ENCODE measurements at regions not wholly inside any gene's neighbourhood (a gene's known extent, or its start where the extent isn't known, plus 50 kb on each side); places are given as distances from the start of the nearest gene placed in this dataset.

GRCh38 chr13:32902029-32902780 lies 114.0 kb upstream of the KL start:
- in situ Hi-C loops (cut with HindIII; ENCODE audit: low pct_unique_long_range_greater_than_20kb, low sequenced_read_pairs) = no loop called here
- peak; percentile 17 for DNase-seq (ENCODE audit: low read depth, low spot score)

- in situ Hi-C loops (cut with HindIII; ENCODE audit: low pct_unique_long_range_greater_than_20kb, low sequenced_read_pairs) = no loop called here
- peak; percentile 16 for DNase-seq (ENCODE audit: low read depth, low spot score)
Measured at GRCh38 chr13:32902874-32903273, 113.3 kb upstream of the KL start.

- in situ Hi-C loops (cut with HindIII; ENCODE audit: low pct_unique_long_range_greater_than_20kb, low sequenced_read_pairs) = no loop called here
- DNase-seq (ENCODE audit: low read depth, low spot score) = no peak
Measured at GRCh38 chr13:32903720-32904119, 112.5 kb upstream of the KL start.

- DNase-seq (ENCODE audit: low read depth, low spot score) = no peak
- in situ Hi-C loops (cut with HindIII; ENCODE audit: low pct_unique_long_range_greater_than_20kb, low sequenced_read_pairs) = no loop called here
Measured at GRCh38 chr13:32904266-32904665, 112.0 kb upstream of the KL start.

GRCh38 chr13:32905063-32905863 lies 111.0 kb upstream of the KL start:
- in situ Hi-C loops (cut with HindIII; ENCODE audit: low pct_unique_long_range_greater_than_20kb, low sequenced_read_pairs) = no loop called here
- DNase-seq (ENCODE audit: low read depth, low spot score) = no peak

GRCh38 chr13:32905864-32906180 lies 110.4 kb upstream of the KL start:
- no peak for DNase-seq (ENCODE audit: low read depth, low spot score)
- in situ Hi-C loops (cut with HindIII; ENCODE audit: low pct_unique_long_range_greater_than_20kb, low sequenced_read_pairs) = no loop called here

- no peak for DNase-seq (ENCODE audit: low read depth, low spot score)
- in situ Hi-C loops (cut with HindIII; ENCODE audit: low pct_unique_long_range_greater_than_20kb, low sequenced_read_pairs) = no loop called here
Measured at GRCh38 chr13:32907211-32907610, 109.0 kb upstream of the KL start.

- peak; percentile 20 for DNase-seq (ENCODE audit: low read depth, low spot score)
- in situ Hi-C loops (cut with HindIII; ENCODE audit: low pct_unique_long_range_greater_than_20kb, low sequenced_read_pairs) = no loop called here
Measured at GRCh38 chr13:32910530-32910929, 105.7 kb upstream of the KL start.

- peak; percentile 87 for DNase-seq (ENCODE audit: low read depth, low spot score)
- in situ Hi-C loops (cut with HindIII; ENCODE audit: low pct_unique_long_range_greater_than_20kb, low sequenced_read_pairs) = no loop called here
Measured at GRCh38 chr13:32911506-32911905, 104.7 kb upstream of the KL start.

- no peak for DNase-seq (ENCODE audit: low read depth, low spot score)
- in situ Hi-C loops (cut with HindIII; ENCODE audit: low pct_unique_long_range_greater_than_20kb, low sequenced_read_pairs) = no loop called here
Measured at GRCh38 chr13:32914686-32915085, 101.5 kb upstream of the KL start.

GRCh38 chr13:32917504-32917903 lies 98.7 kb upstream of the KL start:
- no peak for DNase-seq (ENCODE audit: low read depth, low spot score)
- in situ Hi-C loops (cut with HindIII; ENCODE audit: low pct_unique_long_range_greater_than_20kb, low sequenced_read_pairs) = no loop called here

GRCh38 chr13:32923725-32924124 lies 92.5 kb upstream of the KL start:
- in situ Hi-C loops (cut with HindIII; ENCODE audit: low pct_unique_long_range_greater_than_20kb, low sequenced_read_pairs) = no loop called here
- no peak for DNase-seq (ENCODE audit: low read depth, low spot score)

GRCh38 chr13:32924886-32925285 lies 91.3 kb upstream of the KL start:
- in situ Hi-C loops (cut with HindIII; ENCODE audit: low pct_unique_long_range_greater_than_20kb, low sequenced_read_pairs) = no loop called here
- no peak for DNase-seq (ENCODE audit: low read depth, low spot score)

GRCh38 chr13:32925506-32925905 lies 90.7 kb upstream of the KL start:
- DNase-seq (ENCODE audit: low read depth, low spot score) = no peak
- in situ Hi-C loops (cut with HindIII; ENCODE audit: low pct_unique_long_range_greater_than_20kb, low sequenced_read_pairs) = no loop called here

- no peak for DNase-seq (ENCODE audit: low read depth, low spot score)
- in situ Hi-C loops (cut with HindIII; ENCODE audit: low pct_unique_long_range_greater_than_20kb, low sequenced_read_pairs) = no loop called here
Measured at GRCh38 chr13:32932376-32932775, 83.8 kb upstream of the KL start.

GRCh38 chr13:32936716-32937115 lies 79.5 kb upstream of the KL start:
- no peak for DNase-seq (ENCODE audit: low read depth, low spot score)
- in situ Hi-C loops (cut with HindIII; ENCODE audit: low pct_unique_long_range_greater_than_20kb, low sequenced_read_pairs) = no loop called here

- in situ Hi-C loops (cut with HindIII; ENCODE audit: low pct_unique_long_range_greater_than_20kb, low sequenced_read_pairs) = no loop called here
Measured at GRCh38 chr13:32938314-32938713, 77.9 kb upstream of the KL start.

GRCh38 chr13:32938907-32939306 lies 77.3 kb upstream of the KL start:
- in situ Hi-C loops (cut with HindIII; ENCODE audit: low pct_unique_long_range_greater_than_20kb, low sequenced_read_pairs) = no loop called here
- DNase-seq (ENCODE audit: low read depth, low spot score) = no peak

More at GRCh38 chr13:32938314-32938713, 77.9 kb upstream of the KL start:
- no peak for DNase-seq (ENCODE audit: low read depth, low spot score)

- DNase-seq (ENCODE audit: low read depth, low spot score) = peak; percentile 15
- in situ Hi-C loops (cut with HindIII; ENCODE audit: low pct_unique_long_range_greater_than_20kb, low sequenced_read_pairs) = no loop called here
Measured at GRCh38 chr13:32940601-32941000, 75.6 kb upstream of the KL start.

Measured in SK-MEL-5 (cell line).